OCI-LY1 (cell line): ENCODE measurements at regions not wholly inside any gene's neighbourhood (a gene's known extent, or its start where the extent isn't known, plus 50 kb on each side); places are given as distances from the start of the nearest gene placed in this dataset.

ENCODE experiments used
- EZH2 ChIP-seq: fragments of 200-600 bp; sonication (generic), shearing (Covaris generic); IDR thresholded peaks from 2 replicates; pipeline ENCODE4 v1.8.0; 2017; ENCODE audit warnings: borderline replicate concordance, mixed run types, mild to moderate bottlenecking, antibody characterized with exemption, low read length, moderate library complexity, mixed read lengths
- TF ChIP-seq, protein P1 (sequence below): fragments of 200-600 bp; sonication (generic), shearing (Covaris generic); IDR thresholded peaks from 2 replicates; pipeline ENCODE4 v1.5.1; 2017; ENCODE audit warnings: mild to moderate bottlenecking, antibody characterized with exemption, low read length, moderate library complexity, mixed read lengths

DNA sequence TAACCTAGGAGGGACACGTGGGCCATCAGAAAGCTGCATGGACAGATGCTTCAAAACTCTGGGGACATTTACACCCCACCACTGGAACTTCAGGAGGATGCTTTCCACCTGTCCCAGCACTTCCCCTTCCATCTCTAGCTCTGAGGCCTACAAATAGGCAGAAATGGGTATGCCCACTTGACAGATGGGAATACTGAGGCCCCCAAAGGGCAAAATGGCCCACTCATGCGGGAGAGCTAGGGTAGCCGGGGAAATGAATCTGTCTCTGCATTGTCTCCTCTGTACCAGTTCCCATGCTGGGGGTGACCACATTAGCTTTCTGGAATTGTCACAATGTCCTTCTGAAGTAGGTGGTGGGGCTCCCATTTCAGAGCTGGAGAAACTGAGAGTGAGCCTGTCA, 592.1 kb upstream of the CDH5 start:
- no peak for TF ChIP-seq EZH2
- TF ChIP-seq, protein P1, sequence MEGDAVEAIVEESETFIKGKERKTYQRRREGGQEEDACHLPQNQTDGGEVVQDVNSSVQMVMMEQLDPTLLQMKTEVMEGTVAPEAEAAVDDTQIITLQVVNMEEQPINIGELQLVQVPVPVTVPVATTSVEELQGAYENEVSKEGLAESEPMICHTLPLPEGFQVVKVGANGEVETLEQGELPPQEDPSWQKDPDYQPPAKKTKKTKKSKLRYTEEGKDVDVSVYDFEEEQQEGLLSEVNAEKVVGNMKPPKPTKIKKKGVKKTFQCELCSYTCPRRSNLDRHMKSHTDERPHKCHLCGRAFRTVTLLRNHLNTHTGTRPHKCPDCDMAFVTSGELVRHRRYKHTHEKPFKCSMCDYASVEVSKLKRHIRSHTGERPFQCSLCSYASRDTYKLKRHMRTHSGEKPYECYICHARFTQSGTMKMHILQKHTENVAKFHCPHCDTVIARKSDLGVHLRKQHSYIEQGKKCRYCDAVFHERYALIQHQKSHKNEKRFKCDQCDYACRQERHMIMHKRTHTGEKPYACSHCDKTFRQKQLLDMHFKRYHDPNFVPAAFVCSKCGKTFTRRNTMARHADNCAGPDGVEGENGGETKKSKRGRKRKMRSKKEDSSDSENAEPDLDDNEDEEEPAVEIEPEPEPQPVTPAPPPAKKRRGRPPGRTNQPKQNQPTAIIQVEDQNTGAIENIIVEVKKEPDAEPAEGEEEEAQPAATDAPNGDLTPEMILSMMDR = no peak
